ENCODE measurements at regions not wholly inside any gene's neighbourhood (a gene's known extent, or its start where the extent isn't known, plus 50 kb on each side); places are given as distances from the start of the nearest gene placed in this dataset.

DNA sequence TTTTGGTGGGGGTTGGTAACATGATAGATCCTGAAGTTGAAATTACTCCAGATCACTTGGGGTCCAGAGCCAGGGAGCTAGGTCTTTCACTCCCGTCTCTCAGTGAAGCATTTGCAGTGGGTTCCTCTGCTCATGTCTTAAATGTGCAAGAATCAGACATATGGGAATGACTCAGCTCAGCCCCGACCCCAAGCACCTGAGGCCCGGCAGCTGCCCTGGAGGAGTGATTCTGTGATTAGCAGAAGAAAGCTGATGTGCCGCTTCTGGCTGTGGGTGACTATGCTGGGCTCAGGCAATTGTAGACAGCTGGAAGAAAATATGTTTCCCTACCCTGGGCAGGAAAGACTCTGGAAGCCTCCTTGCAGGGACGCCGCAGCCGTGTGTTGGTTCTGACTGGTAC is 601.7 kb downstream of the NPHP4 start:
- intact Hi-C loops (cut with DNase I): no loop called here
- WGBS, 4 donors: 61 to 71% (median 66%) methylated on average over 7 of the region's 7 CpGs

DNA sequence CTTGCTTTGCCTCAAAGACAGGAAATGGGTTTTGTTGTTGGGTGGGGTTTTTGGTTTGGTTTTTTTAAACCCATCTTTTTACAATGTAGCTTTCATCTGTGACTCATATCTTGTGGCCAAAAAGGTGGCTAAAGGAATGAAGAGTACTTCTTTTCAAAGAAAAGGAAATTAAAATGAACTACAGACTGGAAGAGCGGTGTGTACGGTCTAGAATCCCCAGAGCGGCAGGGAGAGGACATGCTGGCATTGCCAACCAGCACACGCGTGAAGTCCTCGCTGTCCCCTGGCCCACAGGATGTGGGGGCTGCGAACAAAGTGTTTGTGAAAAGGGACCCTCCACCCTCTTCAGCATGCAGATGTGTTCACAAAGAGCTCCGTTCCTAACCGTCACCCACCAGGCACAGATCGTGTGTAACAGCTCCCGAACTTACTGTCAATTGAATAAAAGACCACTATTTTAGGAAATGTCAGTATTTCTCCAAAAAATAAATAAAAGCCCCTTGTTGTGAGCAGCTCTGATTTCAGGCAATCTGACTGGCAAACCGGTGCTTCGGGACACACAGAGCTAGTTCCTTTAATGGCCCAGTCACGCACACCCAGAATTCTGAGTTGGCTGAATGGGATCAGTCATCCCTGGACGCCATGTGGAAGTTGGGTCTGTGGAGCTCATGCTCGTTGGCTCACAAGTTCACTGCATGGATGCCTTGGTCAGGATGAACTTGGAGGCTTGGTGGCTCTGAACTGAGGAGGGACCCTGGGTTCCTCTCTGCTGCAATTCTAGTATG is 602.9 kb downstream of the NPHP4 start:
- H3K4me3 ChIP-seq: no peak overlapping the region
- peaks cover 0 to 66% (median 9%) of the 10 kb centered on the region in 9 donors for H3K27me3 ChIP-seq
- H3K36me3 ChIP-seq: no peaks in the 10 kb centered on the region

More for the DNA sequence above, 601.7 kb downstream of the NPHP4 start:
- TF ChIP-seq, protein P1, sequence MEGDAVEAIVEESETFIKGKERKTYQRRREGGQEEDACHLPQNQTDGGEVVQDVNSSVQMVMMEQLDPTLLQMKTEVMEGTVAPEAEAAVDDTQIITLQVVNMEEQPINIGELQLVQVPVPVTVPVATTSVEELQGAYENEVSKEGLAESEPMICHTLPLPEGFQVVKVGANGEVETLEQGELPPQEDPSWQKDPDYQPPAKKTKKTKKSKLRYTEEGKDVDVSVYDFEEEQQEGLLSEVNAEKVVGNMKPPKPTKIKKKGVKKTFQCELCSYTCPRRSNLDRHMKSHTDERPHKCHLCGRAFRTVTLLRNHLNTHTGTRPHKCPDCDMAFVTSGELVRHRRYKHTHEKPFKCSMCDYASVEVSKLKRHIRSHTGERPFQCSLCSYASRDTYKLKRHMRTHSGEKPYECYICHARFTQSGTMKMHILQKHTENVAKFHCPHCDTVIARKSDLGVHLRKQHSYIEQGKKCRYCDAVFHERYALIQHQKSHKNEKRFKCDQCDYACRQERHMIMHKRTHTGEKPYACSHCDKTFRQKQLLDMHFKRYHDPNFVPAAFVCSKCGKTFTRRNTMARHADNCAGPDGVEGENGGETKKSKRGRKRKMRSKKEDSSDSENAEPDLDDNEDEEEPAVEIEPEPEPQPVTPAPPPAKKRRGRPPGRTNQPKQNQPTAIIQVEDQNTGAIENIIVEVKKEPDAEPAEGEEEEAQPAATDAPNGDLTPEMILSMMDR (IDR thresholded peaks at IDR 0.05): no peak
- TF ChIP-seq POLR2A (IDR thresholded peaks at IDR 0.05): no peak
- no peak overlapping the region for H3K4me3 ChIP-seq
- DNase-seq: no peak
- no peaks in the 10 kb centered on the region for H3K9me3 ChIP-seq
- H3K4me1 ChIP-seq: no peaks in the 10 kb centered on the region
- no peak for ATAC-seq
- H3K27me3 ChIP-seq: peaks cover 0 to 58% (median 9%) of the 10 kb centered on the region in 9 donors
- no peak overlapping the region for H3K27ac ChIP-seq
- H3K36me3 ChIP-seq: no peaks in the 10 kb centered on the region

DNA sequence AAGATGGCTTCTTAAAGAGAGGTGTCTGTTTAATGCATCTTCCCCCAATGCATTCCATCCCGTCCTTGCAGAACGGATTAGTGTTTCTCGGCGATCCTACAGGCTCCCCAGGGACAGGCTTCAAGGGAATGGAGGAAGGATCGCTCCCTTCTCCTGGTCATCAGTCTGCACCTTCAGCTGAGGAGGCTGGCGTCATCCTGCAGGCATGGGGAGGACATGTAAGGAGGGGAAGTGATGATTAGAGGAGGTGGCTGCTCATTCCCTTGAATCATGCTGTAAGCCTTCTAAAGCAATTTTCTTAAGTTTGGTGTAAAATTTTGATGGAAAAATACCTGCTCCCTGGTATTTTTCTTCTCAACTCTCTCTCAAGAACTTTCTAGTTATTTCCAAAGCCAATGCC is 603.6 kb downstream of the NPHP4 start:
- intact Hi-C loops (cut with DNase I): no loop called here
- Histone ChIP-seq H3K9me3 (no peaks in the 10 kb centered on the region), H3K27me3 (peaks cover 0 to 70% (median 9%) of the 10 kb centered on the region in 9 donors), H3K4me3 (no peak overlapping the region), H3K27ac (peak overlapping the region in 1 of 12 donors; percentile 42), H3K36me3 (no peaks in the 10 kb centered on the region), H3K4me1 (no peaks in the 10 kb centered on the region)
- DNase-seq (no peak), ATAC-seq (no peak)
- TF ChIP-seq, protein P1 (IDR thresholded peaks at IDR 0.05): no peak
- TF ChIP-seq POLR2A (IDR thresholded peaks at IDR 0.05): no peak
- 41 to 52% (median 43%) methylated on average over 6 of the region's 6 CpGs for WGBS, 4 donors

More for the DNA sequence above, 602.9 kb downstream of the NPHP4 start:
- Histone ChIP-seq H3K27ac (peak overlapping the region in 1 of 12 donors; percentile 60), H3K9me3 (no peaks in the 10 kb centered on the region), H3K4me1 (no peaks in the 10 kb centered on the region)
- WGBS, 4 donors: 80 to 84% (median 84%) methylated on average over 16 of the region's 16 CpGs
- TF ChIP-seq POLR2A (IDR thresholded peaks at IDR 0.05): no peak
- TF ChIP-seq, protein P1 (IDR thresholded peaks at IDR 0.05): no peak
- DNase-seq (no peak), ATAC-seq (no peak)
- intact Hi-C loops (cut with DNase I): no loop called here

DNA sequence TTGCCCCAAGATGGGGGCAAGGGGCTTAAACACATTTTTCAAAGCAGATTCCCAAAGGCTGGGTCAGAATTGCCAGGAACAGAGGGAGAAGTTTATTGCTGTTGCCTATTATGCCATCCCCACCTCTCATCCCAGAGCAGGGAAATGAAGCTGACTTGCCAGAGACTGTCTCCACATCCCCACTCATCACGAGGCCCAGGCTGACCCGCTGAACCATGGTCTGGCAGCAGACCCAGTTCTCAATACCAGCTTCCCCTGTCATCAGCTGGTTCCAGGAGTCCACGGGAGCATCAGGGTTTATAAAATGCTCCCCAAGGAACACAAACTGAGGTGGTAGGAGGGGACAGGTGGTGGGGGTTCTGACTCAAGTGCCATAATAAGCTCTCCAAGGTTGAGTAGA is 605.9 kb downstream of the NPHP4 start:
- no peak overlapping the region for H3K27ac ChIP-seq
- ATAC-seq (no peak), DNase-seq (no peak)
- no peaks in the 10 kb centered on the region for H3K4me1 ChIP-seq
- H3K27me3 ChIP-seq: peaks cover 0 to 81% (median 9%) of the 10 kb centered on the region in 9 donors
- no peak overlapping the region for H3K4me3 ChIP-seq
- TF ChIP-seq, protein P1 (IDR thresholded peaks at IDR 0.05): no peak
- no peak for TF ChIP-seq POLR2A (IDR thresholded peaks at IDR 0.05)
- intact Hi-C loops (cut with DNase I): no loop called here
- 73 to 86% (median 77%) methylated on average over 3 of the region's 3 CpGs for WGBS, 4 donors
- no peaks in the 10 kb centered on the region for H3K36me3 ChIP-seq
- H3K9me3 ChIP-seq: no peaks in the 10 kb centered on the region

Data from heart left ventricle (tissue), 16 donors.